ENCODE measurements at regions not wholly inside any gene's neighbourhood (a gene's known extent, or its start where the extent isn't known, plus 50 kb on each side); places are given as distances from the start of the nearest gene placed in this dataset.
A peak's percentile ranks its signal among the peaks of the same experiment; 100 is the strongest.
"Not testable (repeated sequence)": the region's sequence is repeated elsewhere in the genome, so short reads cannot be mapped to it uniquely, and the experiment has no call there.

GRCh38 chr17:77560841-77561240 lies 397.7 kb upstream of the TNRC6C start:
- DNase-seq = no peak
- ATAC-seq (ENCODE audit: poor library complexity) = no peak
- intact Hi-C loops (cut with DNase I) = no loop called here

GRCh38 chr17:77562361-77562760 lies 396.1 kb upstream of the TNRC6C start:
- intact Hi-C loops (cut with DNase I); ATAC-seq (ENCODE audit: poor library complexity); DNase-seq: not testable (repeated sequence)

- ATAC-seq (ENCODE audit: poor library complexity) = no peak
Observed at GRCh38 chr17:77563439-77564102, 394.9 kb upstream of the TNRC6C start.

GRCh38 chr17:77564278-77564920 lies 394.1 kb upstream of the TNRC6C start:
- peak; percentile 79 for ATAC-seq (ENCODE audit: poor library complexity)
- DNase-seq = no peak
- intact Hi-C loops (cut with DNase I) = no loop called here

More at GRCh38 chr17:77563439-77564102, 394.9 kb upstream of the TNRC6C start:
- DNase-seq = no peak
- intact Hi-C loops (cut with DNase I) = no loop called here

- intact Hi-C loops (cut with DNase I) = no loop called here
- no peak for ATAC-seq (ENCODE audit: poor library complexity)
- no peak for DNase-seq
Observed at GRCh38 chr17:77565166-77565565, 393.3 kb upstream of the TNRC6C start.

GRCh38 chr17:77566151-77566550 lies 392.4 kb upstream of the TNRC6C start:
- DNase-seq = no peak
- no peak for ATAC-seq (ENCODE audit: poor library complexity)
- intact Hi-C loops (cut with DNase I) = no loop called here

- intact Hi-C loops (cut with DNase I) = no loop called here
- no peak for ATAC-seq (ENCODE audit: poor library complexity)
- no peak for DNase-seq
Observed at GRCh38 chr17:77566566-77567138, 391.9 kb upstream of the TNRC6C start.

GRCh38 chr17:77568540-77568939 lies 390.0 kb upstream of the TNRC6C start:
- no peak for ATAC-seq (ENCODE audit: poor library complexity)

GRCh38 chr17:77569846-77570564 lies 388.5 kb upstream of the TNRC6C start:
- intact Hi-C loops (cut with DNase I) = no loop called here
- DNase-seq = no peak
- ATAC-seq (ENCODE audit: poor library complexity) = no peak

More at GRCh38 chr17:77568540-77568939, 390.0 kb upstream of the TNRC6C start:
- intact Hi-C loops (cut with DNase I) = no loop called here
- DNase-seq = no peak

GRCh38 chr17:77570565-77570898 lies 388.0 kb upstream of the TNRC6C start:
- DNase-seq (no peak), ATAC-seq (ENCODE audit: poor library complexity) (no peak)
- intact Hi-C loops (cut with DNase I) = no loop called here

GRCh38 chr17:77571155-77571981 lies 387.1 kb upstream of the TNRC6C start:
- ATAC-seq (ENCODE audit: poor library complexity) (peak; percentile 52), DNase-seq (no peak)
- intact Hi-C loops (cut with DNase I) = no loop called here

GRCh38 chr17:77572065-77572601 lies 386.4 kb upstream of the TNRC6C start:
- peak; percentile 53 for ATAC-seq (ENCODE audit: poor library complexity)
- DNase-seq = no peak
- intact Hi-C loops (cut with DNase I) = no loop called here

GRCh38 chr17:77572851-77573250 lies 385.7 kb upstream of the TNRC6C start:
- no peak for DNase-seq
- intact Hi-C loops (cut with DNase I) = no loop called here
- no peak for ATAC-seq (ENCODE audit: poor library complexity)

GRCh38 chr17:77577491-77577890 lies 381.0 kb upstream of the TNRC6C start:
- DNase-seq = no peak
- no peak for ATAC-seq (ENCODE audit: poor library complexity)
- intact Hi-C loops (cut with DNase I) = no loop called here

GRCh38 chr17:77579131-77579530 lies 379.4 kb upstream of the TNRC6C start:
- ATAC-seq (ENCODE audit: poor library complexity) (no peak), DNase-seq (no peak)
- intact Hi-C loops (cut with DNase I) = no loop called here

GRCh38 chr17:77579682-77580081 lies 378.8 kb upstream of the TNRC6C start:
- ATAC-seq (ENCODE audit: poor library complexity) (no peak), DNase-seq (no peak)
- intact Hi-C loops (cut with DNase I) = no loop called here

- intact Hi-C loops (cut with DNase I) = no loop called here
- ATAC-seq (ENCODE audit: poor library complexity) (no peak), DNase-seq (no peak)
Observed at GRCh38 chr17:77580531-77581270, 377.8 kb upstream of the TNRC6C start.

- intact Hi-C loops (cut with DNase I) = no loop called here
- DNase-seq = no peak
Observed at GRCh38 chr17:77581480-77581879, 377.0 kb upstream of the TNRC6C start.

More at GRCh38 chr17:77581480-77581879, 377.0 kb upstream of the TNRC6C start:
- peak; percentile 36 for ATAC-seq (ENCODE audit: poor library complexity)

Measured in Right ventricle myocardium superior (tissue), 1 donor.